ENCODE measurements at regions not wholly inside any gene's neighbourhood (a gene's known extent, or its start where the extent isn't known, plus 50 kb on each side); places are given as distances from the start of the nearest gene placed in this dataset.
A peak's percentile ranks its signal among the peaks of the same experiment; 100 is the strongest.
"Not testable (repeated sequence)": the region's sequence is repeated elsewhere in the genome, so short reads cannot be mapped to it uniquely, and the experiment has no call there.

- DNase-seq, result no peak
Observed at GRCh38 chr3:101950510-101950909, 101.2 kb downstream of the NFKBIZ start.

GRCh38 chr3:101950985-101951733, 101.8 kb downstream of the NFKBIZ start:
- no peak for DNase-seq

- DNase-seq, result no peak
Observed at GRCh38 chr3:101954361-101954760, 105.0 kb downstream of the NFKBIZ start.

- no peak for DNase-seq
Observed at GRCh38 chr3:101954936-101955335, 105.6 kb downstream of the NFKBIZ start.

- DNase-seq, result no peak
Observed at GRCh38 chr3:101962055-101962454, 112.7 kb downstream of the NFKBIZ start.

- DNase-seq, result peak in 12 of 56 donors; percentile 0 to 35 (median 10)
Observed at GRCh38 chr3:101963902-101964362, 114.6 kb downstream of the NFKBIZ start.

- DNase-seq, result no peak
Observed at GRCh38 chr3:101964861-101965260, 115.5 kb downstream of the NFKBIZ start.

- no peak for DNase-seq
Observed at GRCh38 chr3:101966226-101966625, 116.9 kb downstream of the NFKBIZ start.

- DNase-seq, result no peak
Observed at GRCh38 chr3:101970212-101970611, 120.9 kb downstream of the NFKBIZ start.

- DNase-seq, result no peak
Observed at GRCh38 chr3:101970905-101971304, 121.6 kb downstream of the NFKBIZ start.

GRCh38 chr3:101972430-101973162, 123.3 kb downstream of the NFKBIZ start:
- no peak for DNase-seq

GRCh38 chr3:101973163-101973505, 123.8 kb downstream of the NFKBIZ start:
- no peak for DNase-seq

- DNase-seq, result not testable (repeated sequence)
Observed at GRCh38 chr3:101975415-101975814, 126.1 kb downstream of the NFKBIZ start.

GRCh38 chr3:101976473-101976872, 127.2 kb downstream of the NFKBIZ start:
- DNase-seq, result no peak

GRCh38 chr3:101978348-101978747, 129.0 kb downstream of the NFKBIZ start:
- no peak for DNase-seq

- no peak for DNase-seq
Observed at GRCh38 chr3:101979033-101979432, 129.7 kb downstream of the NFKBIZ start.

GRCh38 chr3:101984356-101984755, 135.0 kb downstream of the NFKBIZ start:
- no peak for DNase-seq

- DNase-seq, result no peak
Observed at GRCh38 chr3:101988596-101988995, 139.3 kb downstream of the NFKBIZ start.

GRCh38 chr3:101989578-101990200, 140.4 kb downstream of the NFKBIZ start:
- no peak for DNase-seq

GRCh38 chr3:101992863-101993262, 143.5 kb downstream of the NFKBIZ start:
- no peak for DNase-seq

- no peak for DNase-seq
Observed at GRCh38 chr3:101994386-101994785, 145.1 kb downstream of the NFKBIZ start.

- no peak for DNase-seq
Observed at GRCh38 chr3:101995371-101996046, 146.2 kb downstream of the NFKBIZ start.

Measured in nucleus accumbens (tissue), 56 donors.